ENCODE measurements at regions not wholly inside any gene's neighbourhood (a gene's known extent, or its start where the extent isn't known, plus 50 kb on each side); places are given as distances from the start of the nearest gene placed in this dataset.

GRCh38 chr1:112317140-112317539 is 78.9 kb upstream of the CTTNBP2NL start:
- H3K9me3 Mint-ChIP-seq: no peaks in the 10 kb centered on the region
- no peaks in the 10 kb centered on the region for H3K4me1 Mint-ChIP-seq (ENCODE audit: low read depth)
- peaks cover 9% of the 10 kb centered on the region for H3K27me3 Mint-ChIP-seq (ENCODE audit: low read depth)
- DNase-seq: no peak
- no peak overlapping the region for H3K4me3 Mint-ChIP-seq
- H3K36me3 Mint-ChIP-seq (ENCODE audit: insufficient read depth): no peaks in the 10 kb centered on the region
- no peak for ATAC-seq

GRCh38 chr1:112317611-112318062 is 78.4 kb upstream of the CTTNBP2NL start:
- ATAC-seq (no peak), DNase-seq (no peak)
- no peaks in the 10 kb centered on the region for H3K4me1 Mint-ChIP-seq (ENCODE audit: low read depth)
- peaks cover 9% of the 10 kb centered on the region for H3K27me3 Mint-ChIP-seq (ENCODE audit: low read depth)
- no peak overlapping the region for H3K4me3 Mint-ChIP-seq
- no peaks in the 10 kb centered on the region for H3K9me3 Mint-ChIP-seq
- no peaks in the 10 kb centered on the region for H3K36me3 Mint-ChIP-seq (ENCODE audit: insufficient read depth)

DNA sequence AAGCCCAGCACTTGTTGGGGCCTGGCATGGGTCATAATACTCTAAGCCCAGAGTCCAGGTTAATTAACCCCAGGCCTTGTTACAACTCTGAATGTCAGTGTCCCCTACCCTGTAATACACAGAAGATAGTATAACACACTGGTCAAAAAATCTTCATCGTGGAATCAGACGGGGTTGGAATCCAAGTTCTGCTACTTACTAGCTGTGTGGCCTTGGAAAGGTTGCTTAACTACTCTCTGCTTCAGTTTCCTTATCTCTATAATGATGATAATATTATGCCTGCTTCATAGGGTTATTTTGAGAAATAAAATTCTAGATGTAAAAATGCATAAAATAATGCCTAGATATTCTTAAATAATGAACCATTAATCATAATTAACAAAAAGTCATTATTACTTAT is 77.8 kb upstream of the CTTNBP2NL start:
- Mint-ChIP-seq H3K9me3 (no peaks in the 10 kb centered on the region), H3K36me3 (ENCODE audit: insufficient read depth) (no peaks in the 10 kb centered on the region), H3K27me3 (ENCODE audit: low read depth) (peaks cover 9% of the 10 kb centered on the region), H3K4me1 (ENCODE audit: low read depth) (no peaks in the 10 kb centered on the region), H3K4me3 (no peak overlapping the region)
- DNase-seq (no peak), ATAC-seq (no peak)

DNA sequence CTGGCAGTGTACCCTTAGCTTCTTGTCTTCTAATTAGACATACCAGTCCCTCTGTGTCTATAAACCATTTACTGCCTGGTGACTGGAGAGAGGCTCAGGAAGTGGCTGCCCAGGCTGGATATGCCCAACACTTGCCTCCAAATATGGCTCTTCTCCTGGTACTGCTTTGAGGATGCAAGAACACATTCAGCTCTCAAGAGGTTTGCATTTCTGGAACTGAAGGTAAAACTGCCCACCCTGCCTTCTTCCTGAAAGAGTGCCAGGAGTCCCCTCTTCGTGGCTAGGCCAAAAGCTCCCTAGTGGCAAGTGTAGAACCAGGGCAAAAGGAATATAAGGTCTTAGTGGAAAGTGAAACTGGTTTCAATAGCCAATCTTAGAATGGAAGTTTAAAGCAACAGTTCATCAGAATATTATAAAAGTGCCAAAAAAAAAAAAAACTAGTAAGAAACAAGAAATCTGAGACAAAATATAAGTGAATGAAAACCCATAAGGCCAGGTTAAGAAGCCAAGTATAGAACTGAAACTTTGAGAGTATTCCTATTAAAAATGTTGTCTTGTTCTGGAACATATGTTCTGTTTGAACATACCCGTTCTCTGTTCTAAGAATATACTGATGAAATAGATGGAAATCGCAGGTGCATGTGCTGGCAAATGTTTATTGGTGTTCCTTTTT is 77.2 kb upstream of the CTTNBP2NL start:
- no peak for DNase-seq
- Mint-ChIP-seq H3K4me3 (no peak overlapping the region), H3K9me3 (no peaks in the 10 kb centered on the region), H3K4me1 (ENCODE audit: low read depth) (no peaks in the 10 kb centered on the region), H3K27me3 (ENCODE audit: low read depth) (peaks cover 9% of the 10 kb centered on the region), H3K36me3 (ENCODE audit: insufficient read depth) (no peaks in the 10 kb centered on the region)
- ATAC-seq: no peak

GRCh38 chr1:112319371-112320040 is 76.5 kb upstream of the CTTNBP2NL start:
- no peaks in the 10 kb centered on the region for H3K4me1 Mint-ChIP-seq (ENCODE audit: low read depth)
- no peaks in the 10 kb centered on the region for H3K36me3 Mint-ChIP-seq (ENCODE audit: insufficient read depth)
- H3K27me3 Mint-ChIP-seq (ENCODE audit: low read depth): peaks cover 9% of the 10 kb centered on the region
- DNase-seq (no peak), ATAC-seq (no peak)
- no peak overlapping the region for H3K4me3 Mint-ChIP-seq
- H3K9me3 Mint-ChIP-seq: no peaks in the 10 kb centered on the region

DNA sequence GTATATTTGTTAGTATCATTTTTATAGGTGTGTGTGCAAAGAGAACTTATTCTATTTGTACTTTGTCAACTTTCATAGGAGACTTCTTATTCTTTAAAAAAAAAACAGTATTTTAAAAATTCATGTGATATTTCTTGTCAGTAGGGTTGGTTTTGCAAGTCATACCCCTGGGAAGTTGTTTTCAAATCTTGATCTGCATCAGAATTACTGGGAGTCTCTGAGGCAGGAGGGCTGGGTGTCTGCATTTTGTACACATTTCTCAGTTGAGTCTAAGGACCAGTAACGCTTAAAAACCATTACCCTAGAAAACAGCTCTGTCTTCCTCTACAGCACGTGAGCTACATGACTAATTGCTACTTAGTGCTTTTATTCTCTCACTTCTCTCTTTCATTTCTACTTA is 76.0 kb upstream of the CTTNBP2NL start:
- Mint-ChIP-seq H3K4me1 (ENCODE audit: low read depth) (no peaks in the 10 kb centered on the region), H3K36me3 (ENCODE audit: insufficient read depth) (no peaks in the 10 kb centered on the region), H3K4me3 (no peak overlapping the region), H3K9me3 (no peaks in the 10 kb centered on the region), H3K27me3 (ENCODE audit: low read depth) (peaks cover 9% of the 10 kb centered on the region)
- no peak for DNase-seq
- no peak for ATAC-seq

GRCh38 chr1:112322018-112322417 is 74.0 kb upstream of the CTTNBP2NL start:
- no peak overlapping the region for H3K4me3 Mint-ChIP-seq
- H3K4me1 Mint-ChIP-seq (ENCODE audit: low read depth): no peaks in the 10 kb centered on the region
- H3K36me3 Mint-ChIP-seq (ENCODE audit: insufficient read depth): no peaks in the 10 kb centered on the region
- ATAC-seq: no peak
- no peak for DNase-seq
- no peaks in the 10 kb centered on the region for H3K9me3 Mint-ChIP-seq
- H3K27me3 Mint-ChIP-seq (ENCODE audit: low read depth): peaks cover 9% of the 10 kb centered on the region

DNA sequence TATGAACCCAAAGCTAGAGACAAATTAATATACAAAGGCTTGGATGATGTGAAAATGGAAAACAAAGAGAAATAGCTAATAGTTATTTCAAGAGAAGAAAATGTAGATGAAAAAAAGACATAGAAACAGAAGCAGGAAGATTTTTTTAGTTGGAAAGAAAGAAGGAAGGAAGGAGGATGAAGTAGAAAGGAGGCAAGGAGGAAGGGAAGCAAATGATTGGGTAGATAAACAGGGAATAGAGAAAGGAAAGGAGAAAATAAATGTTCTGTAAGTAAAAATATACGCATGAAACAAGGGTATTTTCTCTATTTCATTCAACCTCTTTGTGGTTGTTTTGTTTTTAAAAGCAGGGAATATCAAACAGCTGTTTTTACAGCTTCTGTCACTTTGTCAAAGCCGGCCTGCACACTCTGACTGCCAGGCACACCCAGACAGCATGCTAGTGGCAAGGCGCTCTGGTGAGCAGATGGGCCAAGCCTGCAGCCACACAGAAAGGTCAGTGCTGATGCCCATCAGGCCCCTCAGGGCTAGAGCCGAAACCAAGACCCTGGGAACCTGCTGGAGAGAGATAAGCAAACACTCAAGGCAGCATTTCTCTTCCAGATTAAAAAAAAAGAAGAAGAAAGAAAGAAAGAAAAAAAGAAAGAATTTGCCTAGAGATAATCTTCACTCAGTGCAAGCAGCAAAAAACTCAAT is 72.9 kb upstream of the CTTNBP2NL start:
- Mint-ChIP-seq H3K27me3 (ENCODE audit: low read depth) (peaks cover 9% of the 10 kb centered on the region), H3K9me3 (no peaks in the 10 kb centered on the region), H3K36me3 (ENCODE audit: insufficient read depth) (no peaks in the 10 kb centered on the region), H3K4me1 (ENCODE audit: low read depth) (no peaks in the 10 kb centered on the region), H3K4me3 (no peak overlapping the region)
- ATAC-seq: no peak
- DNase-seq: no peak

DNA sequence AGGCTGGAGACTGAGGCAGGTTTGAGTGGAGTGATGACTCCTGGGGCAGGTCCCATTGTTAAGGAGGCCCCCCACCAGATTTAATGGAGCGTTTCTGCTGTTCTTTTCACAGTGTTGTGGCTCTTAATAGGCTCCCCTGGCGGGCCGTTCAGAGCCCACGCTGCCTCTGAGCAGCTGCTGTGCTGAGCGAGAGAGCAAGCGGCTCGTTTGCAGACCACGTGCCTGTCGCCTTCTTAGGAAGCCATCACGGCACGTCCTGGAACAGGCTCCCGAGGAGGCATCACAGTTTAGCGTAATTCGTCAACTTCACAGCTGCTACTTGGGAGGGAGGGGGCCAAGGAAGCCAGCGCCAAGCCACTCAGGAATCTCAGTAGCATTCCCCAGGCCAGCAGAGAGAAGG is 70.5 kb upstream of the CTTNBP2NL start:
- Mint-ChIP-seq H3K36me3 (ENCODE audit: insufficient read depth) (no peaks in the 10 kb centered on the region), H3K4me1 (ENCODE audit: low read depth) (no peaks in the 10 kb centered on the region), H3K4me3 (no peak overlapping the region), H3K27me3 (ENCODE audit: low read depth) (peaks cover 11% of the 10 kb centered on the region), H3K9me3 (no peaks in the 10 kb centered on the region)
- no peak for ATAC-seq
- DNase-seq: no peak

DNA sequence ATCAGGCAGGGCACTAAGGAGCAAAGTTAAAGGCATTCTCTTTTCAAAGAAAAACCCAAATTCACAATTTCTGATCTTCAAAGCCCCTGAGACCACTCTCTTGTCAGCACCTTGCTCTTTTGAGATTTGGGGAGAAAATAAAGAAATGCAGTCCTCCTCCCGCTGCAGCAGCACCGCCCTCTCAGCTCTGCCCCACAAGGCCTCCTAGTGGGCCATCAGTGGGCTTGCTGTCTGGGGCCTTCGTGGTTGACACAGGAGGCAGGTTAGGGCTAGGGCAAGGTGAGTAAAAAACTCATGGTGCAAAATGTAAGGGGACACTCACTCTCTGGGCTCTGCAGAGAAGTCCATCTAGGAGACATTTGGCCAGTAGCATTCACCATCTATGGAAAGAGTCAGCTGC is 67.4 kb upstream of the CTTNBP2NL start:
- Mint-ChIP-seq H3K9me3 (no peaks in the 10 kb centered on the region), H3K27me3 (ENCODE audit: low read depth) (peaks cover 6% of the 10 kb centered on the region), H3K4me3 (no peak overlapping the region), H3K36me3 (ENCODE audit: insufficient read depth) (no peaks in the 10 kb centered on the region), H3K4me1 (ENCODE audit: low read depth) (no peaks in the 10 kb centered on the region)
- DNase-seq (no peak), ATAC-seq (no peak)

DNA sequence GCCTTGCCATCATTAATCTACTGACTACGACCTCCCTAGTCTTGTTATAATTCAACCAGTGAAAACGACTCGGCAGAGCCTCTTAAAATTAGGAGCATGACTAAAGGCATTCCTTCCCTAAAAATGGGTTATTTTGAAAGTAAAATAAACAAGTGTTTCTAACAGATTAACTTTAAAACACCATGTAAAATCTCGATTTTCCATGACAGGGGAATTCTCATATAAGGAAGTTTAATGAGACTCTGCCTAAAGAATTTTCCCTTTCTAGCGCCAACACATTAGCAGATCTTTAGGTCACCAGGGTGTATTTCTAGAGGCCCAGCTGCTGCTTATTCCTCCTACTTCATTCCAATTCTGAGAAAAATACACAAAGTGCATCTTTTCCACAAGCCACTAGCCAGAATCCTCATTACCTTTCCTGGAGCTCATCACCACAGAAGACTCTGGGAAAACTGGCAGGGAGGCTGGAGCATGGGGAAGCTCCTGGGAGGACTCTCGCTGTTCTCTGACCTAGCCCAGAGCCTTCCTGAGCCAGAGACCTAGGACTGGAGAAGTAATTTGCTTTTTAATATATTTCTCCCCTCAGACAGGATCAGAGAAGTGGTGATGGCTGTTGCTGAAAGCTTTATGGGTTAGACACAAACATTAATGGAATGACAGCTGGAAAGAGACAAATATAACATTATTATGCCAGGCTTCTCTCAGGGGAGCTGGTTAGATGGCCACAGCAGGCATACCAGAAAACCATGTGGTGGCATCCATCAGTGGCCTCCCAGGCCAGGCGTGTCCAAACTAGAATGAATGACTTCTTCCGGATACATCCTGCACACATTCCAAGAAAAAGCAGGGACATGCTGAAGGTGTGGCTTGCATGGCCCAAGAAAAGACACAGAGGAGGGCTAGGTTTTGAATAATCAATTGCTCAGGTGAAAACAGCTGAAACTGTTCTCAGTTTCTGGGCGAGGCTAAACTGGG is 63.6 kb upstream of the CTTNBP2NL start:
- no peak for DNase-seq
- no peaks in the 10 kb centered on the region for H3K9me3 Mint-ChIP-seq
- H3K27me3 Mint-ChIP-seq (ENCODE audit: low read depth): peaks cover 20% of the 10 kb centered on the region
- no peak for ATAC-seq
- H3K36me3 Mint-ChIP-seq (ENCODE audit: insufficient read depth): no peaks in the 10 kb centered on the region
- H3K4me1 Mint-ChIP-seq (ENCODE audit: low read depth): peaks cover 6% of the 10 kb centered on the region
- H3K4me3 Mint-ChIP-seq: no peak overlapping the region

DNA sequence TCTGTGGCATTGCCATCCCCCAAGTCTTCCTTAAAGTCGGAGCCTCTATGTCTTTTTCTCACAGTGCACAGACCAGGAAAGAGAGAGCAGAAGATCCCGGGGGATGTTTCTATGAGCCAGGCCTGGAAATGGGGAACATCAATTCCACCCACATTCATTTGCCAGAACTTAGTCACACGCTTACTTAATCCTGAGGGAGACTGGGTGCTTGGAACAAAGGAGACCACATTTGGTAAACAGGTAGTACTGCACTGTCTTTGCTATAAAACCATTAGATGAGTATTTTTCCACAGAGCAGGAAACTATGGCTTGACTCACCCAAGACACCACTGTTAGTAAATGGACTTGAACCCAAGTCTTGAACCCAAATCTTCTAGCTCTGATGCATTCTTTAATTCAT is 60.7 kb upstream of the CTTNBP2NL start:
- DNase-seq (no peak), ATAC-seq (no peak)
- H3K9me3 Mint-ChIP-seq: no peaks in the 10 kb centered on the region
- H3K36me3 Mint-ChIP-seq (ENCODE audit: insufficient read depth): no peaks in the 10 kb centered on the region
- H3K4me1 Mint-ChIP-seq (ENCODE audit: low read depth): peaks cover 6% of the 10 kb centered on the region
- peaks cover 36% of the 10 kb centered on the region for H3K27me3 Mint-ChIP-seq (ENCODE audit: low read depth)
- no peak overlapping the region for H3K4me3 Mint-ChIP-seq

- Mint-ChIP-seq H3K27me3 (ENCODE audit: low read depth) (peaks cover 36% of the 10 kb centered on the region), H3K4me1 (ENCODE audit: low read depth) (peaks cover 6% of the 10 kb centered on the region), H3K36me3 (ENCODE audit: insufficient read depth) (no peaks in the 10 kb centered on the region), H3K4me3 (peak overlapping the region; percentile 22), H3K9me3 (no peaks in the 10 kb centered on the region)
- ATAC-seq: peak; percentile 32 to 55
- no peak for DNase-seq
These were observed 58.9 kb upstream of the CTTNBP2NL start for GRCh38 chr1:112337028-112337531.

- H3K27me3 Mint-ChIP-seq (ENCODE audit: low read depth): peaks cover 25% of the 10 kb centered on the region
- ATAC-seq (no peak), DNase-seq (no peak)
- H3K4me3 Mint-ChIP-seq: no peak overlapping the region
- H3K4me1 Mint-ChIP-seq (ENCODE audit: low read depth): peaks cover 17% of the 10 kb centered on the region
- no peaks in the 10 kb centered on the region for H3K9me3 Mint-ChIP-seq
- no peaks in the 10 kb centered on the region for H3K36me3 Mint-ChIP-seq (ENCODE audit: insufficient read depth)
These were observed 54.0 kb upstream of the CTTNBP2NL start for GRCh38 chr1:112341986-112342385.
